ENCODE measurements at regions not wholly inside any gene's neighbourhood (a gene's known extent, or its start where the extent isn't known, plus 50 kb on each side); places are given as distances from the start of the nearest gene placed in this dataset.

DNA sequence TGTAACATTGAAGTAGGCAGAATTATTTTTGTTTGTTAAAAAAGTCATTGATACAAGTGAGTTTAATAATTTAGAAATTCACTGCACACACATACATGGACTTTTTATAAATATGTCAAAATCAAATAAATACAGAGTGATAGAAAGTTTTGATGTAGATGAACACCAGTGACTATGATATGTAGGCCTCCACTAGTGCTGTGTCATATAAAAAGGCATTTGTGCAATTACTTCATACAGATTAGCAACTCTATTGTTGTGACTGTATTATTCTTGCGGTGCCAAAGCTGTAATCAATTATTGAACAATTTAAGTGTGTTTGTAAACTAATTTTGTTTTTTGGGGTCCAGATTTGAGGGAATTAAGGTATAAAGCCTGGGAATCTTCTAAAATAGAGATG is 366.2 kb upstream of the PITX2 start:
- Histone ChIP-seq H3K9me3 (replicated peaks; ENCODE audit: control insufficient read depth, insufficient read depth, low read length) (no peaks in the 10 kb centered on the region), H2AFZ (ENCODE audit: low read depth, low read length) (no peak overlapping the region), H3K4me1 (ENCODE audit: control insufficient read depth, extremely low read depth, insufficient read depth, low read length) (no peaks in the 10 kb centered on the region), H3K9me1 (replicated peaks; ENCODE audit: control insufficient read depth, extremely low read depth, insufficient read depth, low read length) (no peaks in the 10 kb centered on the region), H3K79me2 (ENCODE audit: control insufficient read depth, insufficient read depth, low read length) (no peaks in the 10 kb centered on the region), H4K20me1 (replicated peaks; ENCODE audit: control insufficient read depth, extremely low read depth, insufficient read depth, low read length) (no peaks in the 10 kb centered on the region), H3K36me3 (ENCODE audit: control insufficient read depth in 2 of 2, extremely low read depth in 1 of 2, insufficient read depth in 2 of 2, low read length in 2 of 2) (no peaks in the 10 kb centered on the region), H3K9ac (replicated peaks; ENCODE audit: extremely low read depth, insufficient read depth, low read length) (no peak overlapping the region), H3K4me2 (ENCODE audit: insufficient read depth, low read length) (no peak overlapping the region), H3K27me3 (ENCODE audit: control insufficient read depth in 2 of 2, insufficient read depth in 2 of 2, low read length in 2 of 2) (no peaks in the 10 kb centered on the region), H3K27ac (ENCODE audit: insufficient read depth, low read depth, low read length) (no peak overlapping the region), H3K4me3 (replicated peaks in 1 of 3; ENCODE audit: insufficient read depth in 1 of 3, low read depth in 1 of 3, low read length in 3 of 3) (no peak overlapping the region)
- dilution Hi-C loops (cut with MboI; ENCODE audit: extremely low pct_ligation_motif_present, low sequenced_read_pairs) = no loop called here
- ChIA-PET CTCF (no interaction called here), POLR2A (no interaction called here)
- TF ChIP-seq POLR2A (IDR thresholded peaks at IDR 0.05; ENCODE audit: low read depth, low read length) = no peak
- TF ChIP-seq POLR2AphosphoS5 (IDR thresholded peaks at IDR 0.05; ENCODE audit: insufficient read depth, low read depth, low read length) = no peak
- no peak for TF ChIP-seq EZH2 (IDR thresholded peaks at IDR 0.05; ENCODE audit: borderline replicate concordance, low read depth, low read length, severe bottlenecking)
- TF ChIP-seq, protein P1, sequence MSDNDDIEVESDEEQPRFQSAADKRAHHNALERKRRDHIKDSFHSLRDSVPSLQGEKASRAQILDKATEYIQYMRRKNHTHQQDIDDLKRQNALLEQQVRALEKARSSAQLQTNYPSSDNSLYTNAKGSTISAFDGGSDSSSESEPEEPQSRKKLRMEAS (IDR thresholded peaks at IDR 0.05; ENCODE audit: insufficient read depth, insufficient read length) = no peak
- no peak for TF ChIP-seq FOS (IDR thresholded peaks at IDR 0.05; ENCODE audit: borderline replicate concordance, insufficient read depth, low read length)
- no peak for TF ChIP-seq CTCF (IDR thresholded peaks at IDR 0.05; ENCODE audit: extremely low read depth in 1 of 2, insufficient read depth in 1 of 2, low read depth in 1 of 2, low read length in 2 of 2)
- no peak for TF ChIP-seq JUN (IDR thresholded peaks at IDR 0.05; ENCODE audit: borderline replicate concordance, insufficient read depth, insufficient read length, low read depth)
- no peak for TF ChIP-seq GATA2 (IDR thresholded peaks at IDR 0.05; ENCODE audit: insufficient read depth, insufficient read length, low read depth, low read length)
- TF ChIP-seq MYC (IDR thresholded peaks at IDR 0.05; ENCODE audit: low read depth, low read length) = no peak
- intact Hi-C loops (cut with micrococcal nuclease) = no loop called here
- DNase-seq (ENCODE audit: low read depth, low spot score) (no peak), FAIRE-seq (no peak)
- BruUV-seq (replicated peaks) = no TSS peak

Data from endothelial cell of umbilical vein (primary cell).